H1 (cell line): ENCODE measurements at regions not wholly inside any gene's neighbourhood (a gene's known extent, or its start where the extent isn't known, plus 50 kb on each side); places are given as distances from the start of the nearest gene placed in this dataset.
A peak's percentile ranks its signal among the peaks of the same experiment; 100 is the strongest.

ENCODE experiments used
- CTCF ChIA-PET: fragments of 300-600 bp; sonication (Branson Sonifier 250); formaldehyde crosslinking; loops from one replicate; lab custom pipeline; 2021; ENCODE audit not compliant: partially characterized antibody; lab: Charles Lee
- POLR2A ChIA-PET: fragments of 300-600 bp; sonication (Branson Sonifier 250); formaldehyde crosslinking; loops from one replicate; lab custom pipeline; 2021; ENCODE audit warnings: inconsistent platforms; ENCODE audit not compliant: partially characterized antibody; lab: Charles Lee
- DNase-seq, 2 experiments: peaks; one replicate each; pipeline versions ENCODE4 v3.0.0 to v3.0.0-alpha.2; 2010 to 2022; ENCODE audit warnings: low spot score in 2 of 2, low read depth in 1 of 2, mixed read lengths in 1 of 2
- FAIRE-seq: peaks from 2 replicates; lab custom pipeline; 2011; peaks lifted over from hg19 to GRCh38; lab: Jason Lieb, UNC
- H2AFZ ChIP-seq: 2 replicates; pipeline ENCODE4 v1.8.1; 2012; ENCODE audit warnings: low read length, inconsistent platforms
- H2AK5ac ChIP-seq: 2 replicates; pipeline ENCODE4 v1.6.1; 2013; ENCODE audit warnings: low read depth, low read length
- H2BK120ac ChIP-seq: replicated peaks from 2 replicates; pipeline ENCODE3; 2013; ENCODE audit warnings: low read depth, low read length, inconsistent platforms
- H2BK12ac ChIP-seq: 2 replicates; pipeline ENCODE4 v1.6.1; 2013; ENCODE audit warnings: low read depth, low read length
- H2BK15ac ChIP-seq: 2 replicates; pipeline ENCODE4 v1.6.1; 2013; ENCODE audit warnings: low read length
- H2BK20ac ChIP-seq: 2 replicates; pipeline ENCODE4 v1.6.1; 2013; ENCODE audit warnings: low read length
- H2BK5ac ChIP-seq: 2 replicates; pipeline ENCODE4 v1.6.1; 2013; ENCODE audit warnings: low read depth, low read length
- H3K14ac ChIP-seq: 2 replicates; pipeline ENCODE4 v1.6.1; 2013; ENCODE audit warnings: inconsistent platforms; ENCODE audit not compliant: insufficient read length
- H3K18ac ChIP-seq: 2 replicates; pipeline ENCODE4 v1.6.1; 2013; ENCODE audit warnings: low read length; ENCODE audit errors: extremely low read depth
- H3K23ac ChIP-seq: 2 replicates; pipeline ENCODE4 v1.6.1; 2013; ENCODE audit warnings: inconsistent platforms; ENCODE audit not compliant: insufficient read length
- H3K23me2 ChIP-seq: 2 replicates; pipeline ENCODE4 v1.6.1; 2013; ENCODE audit warnings: low read depth, low read length
- H3K27ac ChIP-seq: 2 replicates; pipeline ENCODE4 v1.6.1; 2011; ENCODE audit warnings: low read depth, low read length, inconsistent platforms
- H3K27me3 ChIP-seq, 4 experiments: replicated peaks in 1 of 4; 1 replicate in 1 of 4; 2 replicates in 3 of 4; pipeline versions ENCODE4 v1.6.1 to v1.8.1; 2011 to 2013; ENCODE audit warnings: low read length in 3 of 4, mild to moderate bottlenecking in 3 of 4, inconsistent platforms in 2 of 4, mixed read lengths in 2 of 4, moderate library complexity in 1 of 4; ENCODE audit not compliant: control insufficient read depth in 3 of 4, insufficient read depth in 3 of 4; ENCODE audit errors: extremely low read depth in 1 of 4
- H3K36me3 ChIP-seq, 4 experiments: 2 replicates each; pipeline versions ENCODE4 v1.6.1 to v1.8.1; 2011 to 2013; ENCODE audit warnings: mild to moderate bottlenecking in 4 of 4, low read length in 3 of 4, moderate library complexity in 2 of 4, control low read depth in 1 of 4, inconsistent platforms in 1 of 4; ENCODE audit not compliant: insufficient read depth in 4 of 4, control insufficient read depth in 2 of 4
- H3K4ac ChIP-seq: replicated peaks from 2 replicates; pipeline ENCODE3; 2013; ENCODE audit warnings: low read length, low read depth, mixed read lengths, inconsistent platforms; ENCODE audit not compliant: insufficient read length
- H3K4me1 ChIP-seq, 4 experiments: replicated peaks in 1 of 4; 1 replicate in 1 of 4; 2 replicates in 3 of 4; pipeline versions ENCODE4 v1.6.1 to v1.8.1; 2011 to 2013; ENCODE audit warnings: low read length in 3 of 4, inconsistent platforms in 2 of 4, mixed read lengths in 1 of 4; ENCODE audit not compliant: insufficient read depth in 4 of 4, control insufficient read depth in 3 of 4
- H3K4me2 ChIP-seq, 2 experiments: 2 replicates each; pipeline versions ENCODE4 v1.6.1 to v1.8.1; 2011 to 2013; ENCODE audit warnings: low read depth in 2 of 2, low read length in 2 of 2, control low read depth in 1 of 2, inconsistent platforms in 1 of 2, mild to moderate bottlenecking in 1 of 2; ENCODE audit not compliant: insufficient read depth in 1 of 2
- H3K4me3 ChIP-seq, 4 experiments: fragments of 200-600, 300-600 bp in 1 of 4; sonication (generic), shearing (Covaris generic), sonication (Bioruptor Twin) in 1 of 4; 2 replicates each; pipeline versions ENCODE4 v1.5.1 to v1.8.1; 2011 to 2016; ENCODE audit warnings: low read length in 4 of 4, low read depth in 3 of 4, control low read depth in 2 of 4, inconsistent platforms in 2 of 4, mild to moderate bottlenecking in 2 of 4, mixed read lengths in 1 of 4, moderate library complexity in 1 of 4; ENCODE audit not compliant: insufficient read depth in 2 of 4; ENCODE audit errors: extremely low read depth in 1 of 4
- H3K56ac ChIP-seq: replicated peaks from 2 replicates; pipeline ENCODE3; 2013; ENCODE audit warnings: low read depth, mild to moderate bottlenecking, mixed read lengths, low read length, inconsistent platforms; ENCODE audit not compliant: insufficient read length
- H3K79me1 ChIP-seq: 2 replicates; pipeline ENCODE4 v1.6.1; 2013; ENCODE audit warnings: low read depth, low read length, control low read depth
- H3K79me2 ChIP-seq, 2 experiments: 2 replicates each; pipeline versions ENCODE4 v1.6.1 to v1.8.1; 2012 to 2013; ENCODE audit warnings: low read length in 2 of 2, mild to moderate bottlenecking in 2 of 2, inconsistent platforms in 1 of 2; ENCODE audit not compliant: insufficient read depth in 2 of 2, control insufficient read depth in 1 of 2
- H3K9ac ChIP-seq, 4 experiments: replicated peaks in 1 of 4; 1 replicate in 1 of 4; 2 replicates in 3 of 4; pipeline versions ENCODE4 v1.6.1 to v1.8.1; 2011 to 2013; ENCODE audit warnings: low read depth in 3 of 4, low read length in 3 of 4, control low read depth in 2 of 4, mild to moderate bottlenecking in 2 of 4, moderate library complexity in 2 of 4, inconsistent platforms in 1 of 4; ENCODE audit errors: extremely low read depth in 1 of 4
- H3K9me3 ChIP-seq, 2 experiments: 2 replicates each; pipeline versions ENCODE4 v1.6.1 to v1.8.1; 2012 to 2013; ENCODE audit warnings: mild to moderate bottlenecking in 2 of 2, moderate library complexity in 2 of 2, control low read depth in 1 of 2, inconsistent platforms in 1 of 2, low read depth in 1 of 2, low read length in 1 of 2, mixed read lengths in 1 of 2; ENCODE audit not compliant: insufficient read depth in 2 of 2
- H4K20me1 ChIP-seq, 2 experiments: replicated peaks in 1 of 2; 2 replicates each; pipeline versions ENCODE3 to v1.8.1; 2011 to 2013; ENCODE audit warnings: inconsistent platforms in 2 of 2, low read length in 2 of 2, mild to moderate bottlenecking in 1 of 2; ENCODE audit not compliant: insufficient read depth in 2 of 2, control insufficient read depth in 1 of 2
- H4K5ac ChIP-seq: 2 replicates; pipeline ENCODE4 v1.6.1; 2013; ENCODE audit warnings: low read length, low read depth, mixed read lengths, inconsistent platforms; ENCODE audit not compliant: insufficient read length
- H4K8ac ChIP-seq: 2 replicates; pipeline ENCODE4 v1.8.0; 2013; ENCODE audit warnings: mild to moderate bottlenecking, moderate library complexity, low read length, inconsistent platforms; ENCODE audit not compliant: insufficient read depth; ENCODE audit errors: extremely low read depth
- H4K91ac ChIP-seq: replicated peaks from 2 replicates; pipeline ENCODE3; 2013; ENCODE audit warnings: low read length, mixed read lengths, inconsistent platforms; ENCODE audit not compliant: insufficient read length
- CHD2 ChIP-seq: IDR thresholded peaks from 2 replicates; pipeline ENCODE4 v1.6.1; 2012; ENCODE audit warnings: low read length, improper control_type of control experiment
- CREB1 ChIP-seq: IDR thresholded peaks from 2 replicates; pipeline ENCODE4 v1.6.1; 2012; ENCODE audit warnings: inconsistent platforms
- EP300 ChIP-seq, 2 experiments: IDR thresholded peaks; 1 replicate in 1 of 2; 2 replicates in 1 of 2; pipeline ENCODE4 v1.6.1; 2011 to 2012; ENCODE audit warnings: low read depth in 2 of 2, low read length in 2 of 2, mild to moderate bottlenecking in 2 of 2, borderline replicate concordance in 1 of 2, inconsistent platforms in 1 of 2, moderate library complexity in 1 of 2
- EZH2 ChIP-seq: fragments of 200-600 bp; sonication (generic); IDR thresholded peaks from 2 replicates; pipeline ENCODE4 v1.7.1; 2012; ENCODE audit warnings: low read depth, mild to moderate bottlenecking, moderate library complexity, low read length, inconsistent platforms; ENCODE audit not compliant: severe bottlenecking
- GTF2F1 ChIP-seq: IDR thresholded peaks from 2 replicates; pipeline ENCODE4 v1.6.1; 2012; ENCODE audit warnings: low read depth, low read length, improper control_type of control experiment, borderline replicate concordance
- HDAC6 ChIP-seq: IDR thresholded peaks from one replicate; pipeline ENCODE4 v1.7.1; 2012; ENCODE audit warnings: low read depth, mild to moderate bottlenecking, inconsistent platforms, low read length, moderate library complexity
- KDM1A ChIP-seq: fragments of 200-600, 300-600 bp; sonication (generic); IDR thresholded peaks from 2 replicates; pipeline ENCODE4 v1.7.1; 2016; ENCODE audit warnings: mild to moderate bottlenecking, low read length, borderline replicate concordance
- RNF2 ChIP-seq: fragments of 200-900, 300-1000 bp; sonication (generic); IDR thresholded peaks from 2 replicates; pipeline ENCODE4 v1.7.1; 2016; ENCODE audit warnings: borderline replicate concordance, low read depth, mild to moderate bottlenecking, antibody characterized with exemption, low read length; ENCODE audit not compliant: poor library complexity, severe bottlenecking; ENCODE audit errors: missing control alignments
- TAF1 ChIP-seq: IDR thresholded peaks from 2 replicates; pipeline ENCODE4 v1.6.1; 2011; ENCODE audit warnings: mild to moderate bottlenecking, low read depth, low read length
- TBP ChIP-seq: IDR thresholded peaks from 2 replicates; pipeline ENCODE4 v1.6.1; 2011; ENCODE audit warnings: low read depth, low read length, improper control_type of control experiment
- YY1 ChIP-seq: IDR thresholded peaks from 2 replicates; pipeline ENCODE4 v1.6.1; 2011; ENCODE audit warnings: low read depth, mild to moderate bottlenecking, low read length
- WGBS, 2 experiments: shearing (Covaris generic) in 1 of 2; methylation state at CpG; one replicate each; pipeline versions ENCODE4 v1.1.6 to v1.1.7; 2013 to 2015; ENCODE audit warnings: low lambda C conversion rate in 2 of 2, mixed read lengths in 2 of 2, inconsistent platforms in 1 of 2, low coverage in 1 of 2, missing lambda C conversion rate in 1 of 2; ENCODE audit not compliant: insufficient replicate concordance in 2 of 2, insufficient coverage in 1 of 2, insufficient read length in 1 of 2; ENCODE audit errors: extremely low coverage in 1 of 2, missing lambda C conversion rate in 1 of 2; 5-methylcytosine and 5-hydroxymethylcytosine counted together
- TF ChIP-seq, protein P1 (sequence below): IDR thresholded peaks from 2 replicates; pipeline ENCODE4 v1.6.1; 2012; ENCODE audit warnings: inconsistent platforms

DNA sequence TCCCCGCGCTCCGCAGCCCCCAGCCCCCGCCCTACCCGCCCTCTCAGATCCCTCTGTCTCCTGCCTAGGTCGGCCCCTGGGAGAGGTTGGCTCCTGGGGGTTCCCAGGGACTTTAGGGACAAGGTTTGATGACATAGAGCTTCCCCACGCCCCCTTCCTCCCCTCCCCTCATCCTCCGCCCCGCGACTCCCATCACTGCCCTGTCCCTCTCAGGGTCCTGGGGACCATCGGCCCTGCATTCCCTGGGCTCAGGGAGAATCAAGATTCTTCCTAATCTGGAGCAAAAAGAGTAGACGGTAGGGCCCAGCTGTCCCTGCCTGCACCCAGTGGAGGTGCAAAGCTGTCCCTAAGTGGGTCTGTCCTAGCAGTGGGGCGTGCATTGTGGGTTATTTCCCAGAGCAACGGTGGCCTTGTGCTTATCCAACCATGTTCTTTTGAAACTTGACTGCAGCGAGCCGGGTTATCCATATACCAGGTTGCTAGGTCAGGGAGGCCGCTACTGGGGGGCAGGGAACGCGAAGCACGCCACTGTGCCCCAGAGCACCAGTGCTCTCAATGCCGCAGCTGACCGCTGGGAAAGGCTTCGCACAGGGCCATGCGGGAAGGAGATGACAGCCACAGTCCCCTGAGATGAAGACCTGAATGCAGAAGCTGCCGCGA is 124.4 kb upstream of the PRMT8 start:
- H3K79me2 ChIP-seq: no peaks in the 10 kb centered on the region
- no peak overlapping the region for H2BK15ac ChIP-seq
- no peaks in the 10 kb centered on the region for H3K9me3 ChIP-seq
- WGBS, 2 experiments: 62% methylated on average over 20 of the region's 26 CpGs; no CpG with 5 or more reads in 1 of the 2 experiments
- H3K18ac ChIP-seq: no peak overlapping the region
- peaks cover 12 to 35% (median 34%) of the 10 kb centered on the region in 4 experiments for H3K27me3 ChIP-seq
- no peak for FAIRE-seq
- H3K4ac ChIP-seq: no peak overlapping the region
- H3K9ac ChIP-seq: no peak overlapping the region
- no peaks in the 10 kb centered on the region for H3K36me3 ChIP-seq
- no peak overlapping the region for H2AK5ac ChIP-seq
- H2BK5ac ChIP-seq: no peak overlapping the region
- H3K56ac ChIP-seq: no peak overlapping the region
- H4K5ac ChIP-seq: no peak overlapping the region
- no peak overlapping the region for H3K23ac ChIP-seq
- H2BK12ac ChIP-seq: no peak overlapping the region
- no peak overlapping the region for H4K91ac ChIP-seq
- TF ChIP-seq RNF2 (no peak), HDAC6 (no peak), GTF2F1 (no peak), YY1 (no peak), TBP (no peak), CREB1 (no peak), CHD2 (no peak), EZH2 (peak; percentile 39), KDM1A (no peak), EP300 (IDR thresholded peaks at IDR 0.05; ENCODE audit: borderline replicate concordance in 1 of 2, low read depth in 2 of 2, low read length in 2 of 2) (no peak), TAF1 (no peak)
- TF ChIP-seq, protein P1, sequence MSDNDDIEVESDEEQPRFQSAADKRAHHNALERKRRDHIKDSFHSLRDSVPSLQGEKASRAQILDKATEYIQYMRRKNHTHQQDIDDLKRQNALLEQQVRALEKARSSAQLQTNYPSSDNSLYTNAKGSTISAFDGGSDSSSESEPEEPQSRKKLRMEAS: 0 out of 2 replicates have a peak, but pooled peaks have one; percentile 37
- TF ChIP-seq, all 59 proteins: peak for 2
- peak overlapping the region; percentile 69 to 76 for H3K4me2 ChIP-seq
- POLR2A ChIA-PET: interaction anchor here (0.6 to 1.1 kb wide), 3 partner anchors 10 to 11 kb away, joined by 3 read pairs; no protein-coding TSS in a partner anchor
- H3K27ac ChIP-seq: no peak overlapping the region
- H2BK120ac ChIP-seq: no peak overlapping the region
- peaks cover 5% of the 10 kb centered on the region; the same call in 1 of the 2 replicates for H3K23me2 ChIP-seq
- H4K20me1 ChIP-seq: no peaks in the 10 kb centered on the region
- CTCF ChIA-PET: interaction anchor here (0.6 to 3.4 kb wide), 7 partner anchors 19 to 433 kb away, joined by 3 to 14 read pairs (median 3); no protein-coding TSS in a partner anchor
- H3K79me1 ChIP-seq: no peaks in the 10 kb centered on the region
- no peak overlapping the region for H3K14ac ChIP-seq
- no peak overlapping the region for H2BK20ac ChIP-seq
- peak overlapping the region; percentile 15 to 69 (median 42); a peak in 5 of 8 replicates for H3K4me3 ChIP-seq
- H3K4me1 ChIP-seq: peaks cover 0 to 7% (median 4%) of the 10 kb centered on the region in 4 experiments; a peak in 5 of 7 replicates
- peak overlapping the region; percentile 64; the same call in 1 of the 2 replicates for H2AFZ ChIP-seq
- no peak for DNase-seq
- H4K8ac ChIP-seq: no peak overlapping the region; the same call in 1 of the 2 replicates
